Left cardiac atrium (tissue), 4 donors: ENCODE measurements at regions not wholly inside any gene's neighbourhood (a gene's known extent, or its start where the extent isn't known, plus 50 kb on each side); places are given as distances from the start of the nearest gene placed in this dataset.
"Not testable (repeated sequence)": the region's sequence is repeated elsewhere in the genome, so short reads cannot be mapped to it uniquely, and the experiment has no call there.

Experiments used
- ATAC-seq, 2 donors: fragments of 200-7000 bp; cut with Tn5 transposase; one replicate each; pipeline ENCODE4 v1.9.1; 2020; ENCODE audit warnings: mild to moderate bottlenecking in 2 of 2, moderate library complexity in 2 of 2
- DNase-seq: peaks from one replicate; pipeline ENCODE4 v3.0.0-alpha.2; 2020
- intact Hi-C, 2 donors: fragments of 100-400 bp; cut with DNase I; formaldehyde crosslinking; loops; one replicate each; pipeline versions ENCODE4 v1.14.1 to v1.15.1; 2022 to 2023
- donor health status: DM: no; HTN: yes; CAD: no.
- donor health status: DM: no; HTN: yes; CAD: no; lungs with severe emphysema.
- donor health status: DM: yes; HTN: yes; CAD: no.
- donor health status: Dilated cardiomyopathy.

DNA sequence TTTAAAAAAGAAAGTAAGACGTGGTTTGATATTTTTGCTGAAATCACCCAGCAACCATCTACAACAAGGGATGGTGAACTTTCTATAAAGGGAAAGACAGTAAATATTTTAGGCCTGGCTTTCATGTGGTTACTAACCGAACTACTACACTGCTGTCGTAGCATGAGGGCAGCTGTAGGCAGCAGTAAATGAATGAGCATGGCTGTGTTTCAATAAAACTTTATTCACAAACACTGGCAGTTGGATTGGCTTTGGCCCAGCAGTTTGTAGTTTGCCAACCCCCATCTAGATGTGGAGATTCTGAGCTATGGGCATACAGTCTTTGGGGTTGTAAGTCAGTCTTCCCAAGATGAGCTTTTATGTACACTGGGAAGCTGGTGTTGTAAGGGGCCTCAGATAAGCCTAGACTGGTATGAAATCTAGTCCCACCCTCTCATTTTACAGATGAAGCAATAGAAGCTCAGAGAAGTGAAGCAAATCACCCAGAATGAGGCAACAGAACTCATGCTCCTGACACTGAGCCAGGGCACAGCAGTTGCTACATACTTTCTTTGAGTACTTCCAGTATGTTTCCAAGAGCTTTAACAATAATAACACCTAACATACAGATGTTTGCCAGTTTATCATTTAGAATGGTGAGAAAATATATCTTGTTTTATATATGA is 204.4 kb downstream of the ADAMTS15 start:
- intact Hi-C loops = loop anchor here in 1 of 2 donors (2.0 to 5.0 kb wide), 2 partner anchors 130 to 201 kb away; no protein-coding TSS in a partner anchor
- ATAC-seq (peak; percentile 43 to 54), DNase-seq (peak; percentile 78)

DNA sequence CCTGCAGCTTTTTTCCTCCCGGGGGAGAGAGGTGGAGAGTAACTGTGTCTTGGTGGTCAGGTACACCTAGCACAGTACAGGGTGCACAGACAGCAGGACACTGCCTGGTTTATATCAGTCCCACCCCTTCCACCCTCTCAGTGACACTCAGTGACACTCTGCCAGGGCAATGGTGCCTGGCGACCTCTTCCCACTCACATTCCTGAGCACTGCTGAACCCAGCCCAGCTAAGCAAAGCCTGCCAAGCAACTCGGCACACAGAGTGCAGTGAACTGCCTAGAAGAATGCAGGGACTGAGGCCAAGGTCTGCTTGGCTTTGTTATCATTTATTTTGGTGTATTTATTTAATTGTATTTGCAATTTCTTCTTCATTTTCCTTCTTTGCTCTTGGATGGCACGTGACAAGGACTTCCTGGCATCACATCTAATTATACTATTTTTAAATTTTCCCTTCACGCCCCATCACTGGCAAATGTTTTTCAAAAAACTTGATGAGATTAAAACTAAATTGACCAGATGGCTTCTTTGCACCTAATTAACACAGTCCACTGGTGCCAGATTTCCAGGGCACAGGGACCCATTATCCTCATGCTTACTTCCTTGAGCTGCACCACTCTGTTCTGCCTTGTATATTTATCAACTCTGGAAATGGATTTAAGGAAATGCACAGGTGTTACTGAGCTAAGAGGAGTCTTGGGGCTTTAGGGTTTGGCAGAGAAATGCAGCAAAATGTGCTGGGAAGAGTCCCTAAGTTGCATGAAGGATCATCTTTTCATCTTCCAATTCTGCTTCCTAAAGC is 205.6 kb downstream of the ADAMTS15 start:
- intact Hi-C loops = loop anchor here in 1 of 2 donors (2.0 to 5.0 kb wide), 2 partner anchors 131 to 202 kb away; no protein-coding TSS in a partner anchor
- DNase-seq (peak; percentile 87), ATAC-seq (peak; percentile 95 to 96)

DNA sequence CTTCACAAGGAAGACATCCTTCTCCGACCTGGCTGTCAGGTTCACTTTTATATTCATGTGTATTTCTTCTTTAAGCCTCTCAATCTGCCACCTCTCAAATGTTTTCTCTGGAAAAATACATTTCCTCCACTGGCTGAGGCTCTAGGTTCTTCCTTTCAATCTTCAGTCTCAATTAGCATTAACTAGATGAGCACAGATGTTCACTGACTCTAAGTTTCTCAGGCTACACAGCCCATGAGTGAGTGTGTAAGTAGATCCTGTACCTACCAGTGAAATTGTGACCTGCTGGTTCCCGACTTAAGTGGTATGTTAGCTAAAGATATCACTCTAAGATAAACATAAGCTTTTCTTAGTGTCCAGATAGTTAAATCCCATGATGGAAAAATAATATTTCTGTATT is 206.9 kb downstream of the ADAMTS15 start:
- ATAC-seq (no peak), DNase-seq (no peak)
- intact Hi-C loops = no loop called here

DNA sequence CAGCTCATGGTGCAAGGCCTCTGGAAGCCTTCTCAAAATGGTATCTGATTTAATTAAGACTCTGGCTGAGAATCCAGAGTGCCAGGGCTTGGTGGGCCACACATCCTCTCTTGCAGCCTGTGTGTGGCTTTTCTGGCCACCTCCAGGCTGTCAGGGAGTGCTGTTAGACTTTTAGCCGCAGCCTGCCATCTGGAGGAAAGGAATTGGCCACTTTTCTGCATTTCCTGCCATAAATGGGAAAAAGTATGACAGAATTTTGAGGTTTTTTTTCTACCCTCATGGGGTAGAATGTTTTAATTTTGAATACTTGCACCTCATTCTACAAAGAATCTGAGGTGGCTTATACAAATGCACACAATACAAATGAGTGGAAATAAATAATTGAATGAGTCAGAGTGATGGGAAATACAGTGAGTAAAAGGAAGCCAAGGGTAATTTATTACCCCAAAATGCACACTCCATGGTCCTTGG is 218.4 kb downstream of the ADAMTS15 start:
- ATAC-seq (no peak), DNase-seq (no peak)
- intact Hi-C loops = loop anchor here in 1 of 2 donors (5.0 kb wide), 1 partner anchor 75 kb away; no protein-coding TSS in a partner anchor

DNA sequence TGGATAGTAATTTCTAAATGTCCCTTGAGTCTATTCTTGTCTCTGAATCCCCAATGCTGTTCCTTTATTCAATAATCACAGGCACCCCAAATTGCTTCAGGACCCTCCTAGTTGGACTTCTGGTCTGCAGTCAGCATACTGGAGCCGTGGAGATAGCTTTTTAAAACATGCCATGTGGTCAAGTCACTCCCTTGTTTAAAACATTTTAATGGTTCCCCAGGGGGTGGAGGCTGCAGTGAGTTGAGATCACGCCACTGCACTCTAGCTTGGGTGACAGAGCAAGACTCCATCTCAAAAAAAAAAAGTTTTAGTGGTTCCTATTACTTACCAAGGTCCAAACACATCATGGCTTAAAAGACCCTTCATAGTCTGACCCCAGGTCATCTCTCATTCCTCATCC is 220.3 kb downstream of the ADAMTS15 start:
- DNase-seq (no peak), ATAC-seq (no peak)
- intact Hi-C loops = loop anchor here in 1 of 2 donors (5.0 kb wide), 1 partner anchor 74 kb away; no protein-coding TSS in a partner anchor

DNA sequence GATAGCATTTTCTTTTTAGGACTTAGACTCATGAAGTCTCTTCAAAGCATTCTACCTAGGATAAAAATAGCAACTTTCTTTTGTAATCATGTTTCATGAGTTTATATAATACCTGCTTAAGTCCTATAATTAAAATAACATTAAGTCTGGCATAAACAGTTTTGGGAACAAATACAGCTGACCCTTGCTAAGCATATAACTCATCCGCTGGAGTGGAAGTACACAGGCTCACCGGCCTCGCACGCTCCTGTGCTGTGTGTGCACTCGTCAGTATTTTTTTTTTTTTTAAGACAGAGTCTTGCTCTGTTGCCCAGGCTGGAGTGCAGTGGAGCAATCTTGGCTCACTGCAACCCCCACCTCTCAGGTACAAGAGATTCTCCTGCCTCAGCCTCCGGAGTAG is 221.8 kb downstream of the ADAMTS15 start:
- no peak for DNase-seq
- ATAC-seq = no peak
- intact Hi-C loops = no loop called here

DNA sequence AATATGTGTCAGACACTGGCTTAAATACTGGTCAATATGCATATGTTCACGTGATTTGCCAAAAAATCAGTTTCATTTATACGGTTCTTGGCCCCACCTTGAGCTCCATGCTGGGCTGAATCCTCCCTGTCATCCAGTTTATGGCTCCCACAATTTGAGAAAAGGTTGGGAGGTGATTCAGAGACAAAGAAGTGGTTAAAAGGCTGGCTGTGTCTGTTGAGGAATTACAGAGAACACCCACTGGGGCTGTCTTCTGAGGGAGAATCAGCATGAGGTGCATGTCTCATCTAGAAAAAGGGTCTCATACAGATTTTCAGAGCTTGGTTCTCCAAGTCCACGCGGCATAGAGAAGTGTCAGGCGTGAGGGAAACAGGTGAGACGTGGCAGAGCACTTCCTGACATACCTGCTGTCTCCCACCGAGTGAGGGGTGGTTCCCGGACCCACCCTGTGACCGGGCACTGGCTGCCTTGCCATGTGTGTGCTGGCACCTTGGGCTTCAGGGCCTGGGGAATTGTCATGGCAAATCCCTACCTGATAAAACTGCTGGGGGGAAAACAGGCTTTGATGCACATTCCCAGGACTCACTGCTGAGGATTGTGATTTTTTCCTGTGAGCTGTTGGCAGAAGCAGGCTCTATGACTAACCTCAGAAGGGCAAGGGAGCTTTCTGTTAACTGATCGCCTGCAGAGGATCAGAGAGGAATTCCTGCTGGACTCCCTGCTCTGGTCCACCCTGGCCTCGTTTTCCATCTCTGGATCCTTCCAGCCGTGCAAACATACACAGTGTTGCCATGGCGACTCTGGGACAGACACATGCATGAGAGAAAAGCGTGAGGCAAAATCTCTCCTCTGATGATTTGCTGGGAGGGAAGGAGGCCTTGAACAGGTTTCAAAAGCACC is 223.6 kb downstream of the ADAMTS15 start:
- intact Hi-C loops = no loop called here
- ATAC-seq = peak; percentile 58 to 85
- peak; percentile 85 for DNase-seq

DNA sequence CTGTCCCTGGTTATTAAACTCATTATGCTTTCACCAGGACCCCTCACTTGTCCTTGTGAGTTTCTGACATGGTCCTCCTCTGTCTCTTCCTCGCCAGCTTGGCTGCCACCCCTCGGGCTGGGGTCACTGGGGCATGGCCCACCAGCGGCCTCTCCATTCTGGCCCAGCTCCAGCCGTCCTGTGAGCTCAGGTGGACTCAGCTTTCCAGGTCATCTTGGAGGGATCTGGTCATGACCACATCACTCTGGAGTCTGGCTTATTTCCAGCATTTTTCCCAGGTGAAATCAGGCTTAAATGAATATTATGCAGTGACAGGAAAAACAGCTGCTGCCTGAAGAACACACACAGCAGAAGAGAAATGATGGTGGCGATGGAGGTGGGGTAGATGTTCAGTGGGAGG is 224.5 kb downstream of the ADAMTS15 start:
- intact Hi-C loops = no loop called here
- ATAC-seq = no peak
- DNase-seq = no peak

DNA sequence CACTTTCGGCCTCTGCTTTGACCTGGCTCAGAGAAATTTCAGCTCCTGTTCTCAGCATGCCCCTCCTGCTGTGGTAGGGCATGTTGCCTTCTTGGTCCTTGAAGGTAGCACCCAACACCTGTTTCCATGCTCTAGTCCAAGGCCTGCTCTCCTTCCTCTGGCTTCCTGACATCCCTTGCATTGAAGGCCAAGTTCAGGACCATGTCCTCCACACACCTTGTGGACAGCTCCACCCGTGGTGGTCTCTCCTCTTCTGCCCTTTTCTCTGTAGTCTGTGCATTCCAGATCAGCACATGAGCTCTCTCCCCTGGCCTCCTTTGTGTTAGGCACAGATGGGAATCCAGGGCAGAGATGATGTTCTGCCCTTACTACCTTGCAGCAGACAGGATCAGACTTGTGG is 225.3 kb downstream of the ADAMTS15 start:
- intact Hi-C loops = no loop called here
- no peak for ATAC-seq
- DNase-seq = no peak

DNA sequence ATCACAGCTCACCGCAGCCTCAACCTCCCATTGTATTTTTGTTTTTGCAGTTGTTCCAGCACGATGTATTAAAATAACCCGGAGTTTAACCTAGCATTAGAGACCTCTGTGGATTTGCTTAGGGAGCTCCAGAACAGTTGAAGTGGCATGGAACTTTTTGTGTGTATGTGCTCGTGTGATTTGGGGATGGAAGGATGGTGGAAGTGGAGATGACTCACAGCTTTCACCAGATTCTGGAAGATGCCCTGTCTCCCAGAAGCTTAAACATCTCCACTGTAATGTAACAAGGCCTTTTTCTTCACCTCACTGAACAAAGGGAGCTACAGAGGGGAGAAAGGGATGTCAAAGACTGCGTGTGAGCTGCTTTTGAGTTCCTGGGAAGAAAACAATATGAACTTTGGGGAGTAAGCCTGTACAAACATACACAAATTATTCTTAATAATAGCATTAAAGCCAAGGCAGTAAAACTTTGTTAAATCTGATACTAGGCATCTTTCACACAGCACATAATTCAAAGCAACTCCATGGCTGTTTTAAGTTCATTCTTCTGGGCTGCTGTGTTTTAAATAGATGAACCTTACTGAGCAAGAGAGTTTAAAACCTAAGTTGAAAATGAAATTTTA is 226.4 kb downstream of the ADAMTS15 start:
- DNase-seq = no peak
- ATAC-seq = no peak
- intact Hi-C loops = no loop called here

DNA sequence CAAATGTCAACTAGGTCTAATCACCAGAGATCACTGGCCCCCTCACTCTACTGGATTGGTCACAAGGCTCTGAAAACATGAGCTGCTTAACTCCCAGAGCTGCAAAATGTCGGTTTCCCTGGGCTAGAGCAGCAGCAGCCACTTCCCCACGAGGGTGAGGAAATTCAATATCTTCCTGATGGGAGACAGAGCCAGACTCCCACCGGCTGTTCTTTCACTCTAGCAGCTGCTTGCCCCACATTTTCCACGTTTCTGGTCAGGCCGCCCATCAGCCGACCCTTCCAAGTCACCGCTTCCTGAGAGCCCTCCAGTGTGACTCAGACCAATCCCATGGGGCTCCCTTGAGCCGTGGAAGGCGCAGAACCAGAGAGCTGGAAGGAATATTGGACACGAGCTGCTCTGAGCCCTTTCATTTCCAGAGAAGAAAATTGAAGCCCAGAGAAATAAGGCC is 227.0 kb downstream of the ADAMTS15 start:
- intact Hi-C loops = no loop called here
- ATAC-seq = peak; percentile 78 to 82
- peak; percentile 89 for DNase-seq

DNA sequence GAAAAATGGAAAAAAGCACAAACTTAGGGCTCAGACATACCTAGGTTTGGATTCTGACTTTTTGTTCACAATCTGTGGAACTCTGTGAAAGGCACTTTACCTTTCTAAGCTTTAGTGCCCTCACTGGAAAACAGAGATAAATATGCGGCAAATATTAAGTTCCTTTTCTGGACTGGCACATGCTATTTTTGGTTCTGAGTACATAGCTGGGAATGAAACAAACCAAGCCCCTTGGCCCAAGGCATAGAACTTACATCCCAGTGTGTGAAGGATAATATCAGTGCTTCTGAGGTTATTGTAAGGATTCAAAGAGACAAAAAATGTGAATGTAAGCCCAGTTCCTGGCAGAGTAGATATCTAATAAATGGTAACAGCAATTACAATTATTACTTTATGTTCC is 227.5 kb downstream of the ADAMTS15 start:
- DNase-seq = no peak
- peak in 1 of 2 donors; percentile 48 for ATAC-seq
- intact Hi-C loops = no loop called here

DNA sequence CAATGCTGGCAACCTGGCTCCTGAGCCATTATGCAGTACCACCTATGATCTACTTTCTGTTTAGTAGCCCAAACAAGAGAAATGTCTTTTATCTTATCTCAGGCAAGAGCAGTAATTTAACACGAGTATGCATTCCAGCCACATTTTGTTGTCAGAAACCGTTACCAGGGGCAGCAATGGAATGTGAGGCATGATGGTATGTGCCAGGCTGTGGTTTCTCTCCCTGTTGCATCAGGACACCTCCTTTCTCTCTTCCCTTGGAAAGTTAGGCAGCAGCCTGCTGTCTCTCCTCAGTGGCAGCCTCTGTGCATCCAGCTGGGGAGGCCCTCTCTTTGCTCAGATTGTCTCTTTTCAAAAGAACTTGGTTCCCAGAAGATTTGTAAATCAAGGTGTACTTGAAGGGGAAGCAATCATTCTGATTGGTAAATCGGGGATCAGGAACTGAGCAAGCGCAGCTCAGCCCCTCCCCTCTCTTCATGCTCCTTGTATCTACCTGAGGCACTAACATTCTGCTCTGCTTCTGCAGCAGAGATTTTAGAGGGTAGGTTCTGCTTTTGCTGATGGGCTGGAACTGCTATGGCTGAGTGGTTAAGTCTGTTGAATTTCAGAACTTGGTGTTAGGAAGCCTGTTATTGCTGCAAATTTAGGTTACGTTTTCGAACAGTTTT is 229.2 kb downstream of the ADAMTS15 start:
- intact Hi-C loops = no loop called here
- peak; percentile 28 for DNase-seq
- peak; percentile 80 to 83 for ATAC-seq

DNA sequence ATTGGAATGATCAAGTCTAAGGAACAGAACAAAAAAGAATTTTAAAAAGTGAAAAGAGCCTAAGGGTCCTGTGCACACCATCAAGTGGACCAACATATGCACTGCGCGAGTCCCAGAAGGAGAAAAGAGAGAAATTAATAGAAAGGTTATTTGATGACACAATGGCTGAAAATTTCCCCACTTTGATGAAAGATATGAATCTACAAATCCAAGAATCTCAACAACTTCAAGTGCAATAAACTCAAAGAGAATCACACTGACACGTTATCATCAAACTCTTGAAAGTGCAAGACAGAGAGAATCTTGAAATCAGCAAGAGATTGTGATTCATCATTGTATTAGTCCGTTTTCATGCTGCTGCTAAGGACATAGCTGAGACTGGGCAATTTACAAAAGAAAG is 230.8 kb downstream of the ADAMTS15 start:
- DNase-seq = no peak
- ATAC-seq = no peak
- intact Hi-C loops = no loop called here

DNA sequence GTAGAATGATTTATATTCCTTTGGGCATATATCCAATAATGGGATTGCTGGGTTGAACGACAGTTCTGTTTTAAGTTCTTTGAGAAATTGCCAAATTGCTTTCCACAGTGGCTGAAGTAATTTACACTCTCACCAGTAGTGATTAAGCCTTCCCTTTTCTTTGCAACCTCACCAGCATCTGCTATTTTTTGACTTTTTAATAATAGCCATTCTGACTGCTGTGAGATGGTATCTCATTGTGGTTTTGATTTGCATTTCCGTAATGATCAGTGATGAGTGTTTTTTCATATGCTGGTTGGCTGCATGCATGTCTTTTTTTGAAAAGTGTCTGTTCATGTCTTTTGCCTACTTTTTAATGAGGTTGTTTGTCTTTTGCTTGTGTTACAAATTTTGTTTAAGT is 233.8 kb downstream of the SNX19 start:
- DNase-seq, intact Hi-C loops, ATAC-seq: not testable (repeated sequence)

DNA sequence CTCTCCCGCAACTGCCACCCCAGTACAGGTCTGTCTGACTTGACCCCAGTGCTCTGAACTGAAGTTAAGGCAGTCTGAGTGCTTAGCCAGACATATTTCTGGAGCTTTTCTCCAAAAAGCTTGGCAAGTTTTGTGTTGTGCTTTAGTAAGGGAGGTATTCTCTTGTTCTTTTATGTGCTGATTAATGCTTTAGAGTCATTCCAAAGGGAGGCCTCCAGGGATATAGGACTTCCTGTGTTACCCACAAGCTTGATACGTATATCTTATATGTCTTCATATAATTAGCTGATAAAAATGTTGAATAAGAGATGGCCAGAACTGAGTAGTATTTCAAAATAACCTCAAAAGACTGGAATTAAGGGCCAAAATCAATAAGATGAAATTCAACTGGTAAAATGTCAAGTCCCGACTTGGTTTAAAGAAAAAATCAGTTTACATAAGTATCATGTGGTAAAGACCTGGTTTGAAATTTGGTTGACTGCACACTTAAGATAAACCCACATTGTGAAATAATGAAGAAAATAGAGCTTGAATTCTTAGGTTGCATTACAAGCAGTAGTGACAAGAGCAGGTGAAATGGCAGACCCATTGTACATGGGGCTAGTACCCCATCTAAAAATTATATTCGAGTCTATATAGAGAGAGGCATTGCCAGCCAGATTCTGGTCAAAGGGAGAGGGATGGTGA is 226.9 kb downstream of the SNX19 start:
- ATAC-seq = peak; percentile 30 to 68
- intact Hi-C loops = no loop called here
- DNase-seq = no peak

DNA sequence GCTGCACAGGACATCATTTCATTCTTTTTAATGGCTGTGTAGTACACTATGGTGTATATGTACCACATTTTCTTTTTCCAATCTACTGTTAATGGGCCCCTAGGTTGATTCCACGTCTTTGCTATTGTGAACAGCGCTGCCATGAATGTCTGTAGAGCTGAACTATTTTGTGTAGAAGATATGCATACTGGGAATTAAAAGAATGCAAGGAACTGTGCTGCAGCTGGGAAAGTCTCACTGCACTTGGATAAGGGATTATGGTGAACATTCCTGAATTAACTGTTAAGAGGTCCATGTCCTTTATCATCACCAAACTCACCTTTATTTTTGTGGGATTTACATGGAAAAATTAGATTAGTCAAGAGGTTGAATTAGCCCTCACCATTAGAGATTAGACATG is 224.7 kb downstream of the SNX19 start:
- intact Hi-C loops = no loop called here
- no peak for DNase-seq
- no peak for ATAC-seq

DNA sequence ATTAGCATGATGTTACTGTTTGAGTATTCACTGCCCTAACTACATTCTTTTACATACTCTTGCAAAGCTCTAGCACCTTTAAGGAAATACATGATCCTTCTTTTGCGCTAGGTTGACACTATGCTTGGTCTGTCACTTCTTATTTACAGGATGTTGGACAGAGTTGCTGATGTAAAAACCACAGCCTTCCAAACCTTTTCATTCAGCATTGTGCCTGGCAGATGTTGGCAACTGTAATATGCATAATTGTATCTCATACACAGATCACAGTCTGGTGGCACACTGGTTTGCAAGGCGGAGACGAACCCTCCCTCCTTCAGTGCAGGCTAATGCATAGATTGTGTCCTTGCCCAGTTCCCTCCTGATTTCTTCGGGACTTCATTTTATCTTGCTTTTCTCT is 224.1 kb downstream of the SNX19 start:
- DNase-seq (no peak), ATAC-seq (no peak)
- intact Hi-C loops = no loop called here
